Vagina (tissue), 2 donors: ENCODE measurements at regions not wholly inside any gene's neighbourhood (a gene's known extent, or its start where the extent isn't known, plus 50 kb on each side); places are given as distances from the start of the nearest gene placed in this dataset.

Experiments
- POLR2A ChIP-seq, 2 donors: fragments of 450-650 bp; IDR thresholded peaks; one replicate each; pipeline ENCODE4 v1.6.1; 2017; ENCODE audit warnings: antibody characterized with exemption in 2 of 2, mild to moderate bottlenecking in 2 of 2, moderate library complexity in 2 of 2
- TF ChIP-seq, protein P1 (sequence below), 3 experiments: fragments of 450-650 bp in 2 of 3; fragments of 200-600 bp in 1 of 3; sonication (generic) in 1 of 3; IDR thresholded peaks; one replicate each; pipeline ENCODE4 v1.5.1; 2017 to 2019; ENCODE audit warnings: antibody characterized with exemption in 3 of 3, mild to moderate bottlenecking in 2 of 3, moderate library complexity in 2 of 3

DNA sequence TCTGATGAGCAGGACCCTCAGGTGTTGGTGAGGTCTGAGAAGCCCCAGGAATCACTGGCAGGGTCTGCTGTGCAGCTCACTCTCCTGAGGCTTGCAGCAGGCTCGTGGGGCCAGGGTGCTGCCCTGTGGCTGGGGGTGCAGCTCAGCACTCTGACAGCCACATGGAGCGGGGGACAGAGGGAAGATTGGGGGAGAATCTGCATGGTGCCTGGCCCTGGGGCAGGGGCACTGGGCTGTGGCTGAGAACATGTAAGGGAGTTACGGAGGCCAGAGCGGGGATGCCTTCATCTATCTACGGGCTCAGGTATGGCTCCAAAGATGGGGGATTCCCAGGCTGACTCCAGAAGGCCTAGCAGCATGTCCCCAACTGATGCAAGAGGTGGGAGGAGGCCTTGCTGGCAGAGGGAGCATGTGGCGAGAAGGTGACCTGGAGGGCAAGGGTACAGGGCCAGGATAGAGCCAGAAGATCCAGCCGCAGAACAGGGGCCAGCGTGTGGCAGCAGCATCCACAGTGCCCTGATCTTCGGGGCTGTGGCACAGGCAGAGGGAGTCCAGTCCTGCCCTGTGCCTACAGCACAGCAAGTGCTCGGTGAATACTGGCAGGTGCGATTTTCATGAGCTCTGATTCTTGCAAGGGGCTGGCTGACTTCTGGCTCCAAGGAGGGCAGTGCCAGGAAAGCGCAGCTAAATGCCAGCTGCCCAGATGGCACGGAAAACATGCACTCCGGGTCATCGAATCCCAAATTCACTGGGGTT is 184.7 kb downstream of the CTTN start:
- TF ChIP-seq, protein P1, sequence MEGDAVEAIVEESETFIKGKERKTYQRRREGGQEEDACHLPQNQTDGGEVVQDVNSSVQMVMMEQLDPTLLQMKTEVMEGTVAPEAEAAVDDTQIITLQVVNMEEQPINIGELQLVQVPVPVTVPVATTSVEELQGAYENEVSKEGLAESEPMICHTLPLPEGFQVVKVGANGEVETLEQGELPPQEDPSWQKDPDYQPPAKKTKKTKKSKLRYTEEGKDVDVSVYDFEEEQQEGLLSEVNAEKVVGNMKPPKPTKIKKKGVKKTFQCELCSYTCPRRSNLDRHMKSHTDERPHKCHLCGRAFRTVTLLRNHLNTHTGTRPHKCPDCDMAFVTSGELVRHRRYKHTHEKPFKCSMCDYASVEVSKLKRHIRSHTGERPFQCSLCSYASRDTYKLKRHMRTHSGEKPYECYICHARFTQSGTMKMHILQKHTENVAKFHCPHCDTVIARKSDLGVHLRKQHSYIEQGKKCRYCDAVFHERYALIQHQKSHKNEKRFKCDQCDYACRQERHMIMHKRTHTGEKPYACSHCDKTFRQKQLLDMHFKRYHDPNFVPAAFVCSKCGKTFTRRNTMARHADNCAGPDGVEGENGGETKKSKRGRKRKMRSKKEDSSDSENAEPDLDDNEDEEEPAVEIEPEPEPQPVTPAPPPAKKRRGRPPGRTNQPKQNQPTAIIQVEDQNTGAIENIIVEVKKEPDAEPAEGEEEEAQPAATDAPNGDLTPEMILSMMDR (IDR thresholded peaks at IDR 0.05) = no peak
- no peak for TF ChIP-seq POLR2A (IDR thresholded peaks at IDR 0.05)
